NCI-H128 (cell line): ENCODE measurements at regions not wholly inside any gene's neighbourhood (a gene's known extent, or its start where the extent isn't known, plus 50 kb on each side); places are given as distances from the start of the nearest gene placed in this dataset.
"Not testable (repeated sequence)": the region's sequence is repeated elsewhere in the genome, so short reads cannot be mapped to it uniquely, and the experiment has no call there.

Source experiments
- DNase-seq: peaks from one replicate; lab custom pipeline; 2025; ENCODE audit not compliant: unreplicated experiment; lab: John Stamatoyannopoulos, UW

- not testable (repeated sequence) for DNase-seq
These were observed 669.7 kb downstream of the TYW1 start for GRCh38 chr7:67666359-67666758.

GRCh38 chr7:67671006-67671548, 674.4 kb downstream of the TYW1 start:
- DNase-seq, result no peak

GRCh38 chr7:67673861-67674260, 677.2 kb downstream of the TYW1 start:
- no peak for DNase-seq

- DNase-seq, result not testable (repeated sequence)
These were observed 678.2 kb downstream of the TYW1 start for GRCh38 chr7:67674862-67675261.

- no peak for DNase-seq
These were observed 679.3 kb downstream of the TYW1 start for GRCh38 chr7:67675971-67676370.

GRCh38 chr7:67678419-67678818, 681.8 kb downstream of the TYW1 start:
- DNase-seq, result no peak

GRCh38 chr7:67683628-67684027, 687.0 kb downstream of the TYW1 start:
- no peak for DNase-seq

- DNase-seq, result no peak
These were observed 694.1 kb downstream of the TYW1 start for GRCh38 chr7:67690700-67691099.

GRCh38 chr7:67692425-67692824, 695.8 kb downstream of the TYW1 start:
- no peak for DNase-seq

GRCh38 chr7:67696124-67696523, 699.5 kb downstream of the TYW1 start:
- DNase-seq, result no peak

- DNase-seq, result no peak
These were observed 700.2 kb downstream of the TYW1 start for GRCh38 chr7:67696878-67697277.

GRCh38 chr7:67698354-67698753, 701.7 kb downstream of the TYW1 start:
- no peak for DNase-seq

GRCh38 chr7:67705850-67706249, 709.2 kb downstream of the TYW1 start:
- DNase-seq, result no peak

- DNase-seq, result no peak
These were observed 715.1 kb downstream of the TYW1 start for GRCh38 chr7:67711706-67712105.

- DNase-seq, result no peak
These were observed 716.9 kb downstream of the TYW1 start for GRCh38 chr7:67713451-67714056.

- DNase-seq, result no peak
These were observed 720.1 kb downstream of the TYW1 start for GRCh38 chr7:67716729-67717128.

- DNase-seq, result no peak
These were observed 727.0 kb downstream of the TYW1 start for GRCh38 chr7:67723591-67723990.

GRCh38 chr7:67724435-67724834, 727.8 kb downstream of the TYW1 start:
- DNase-seq, result no peak

GRCh38 chr7:67724955-67725354, 728.3 kb downstream of the TYW1 start:
- DNase-seq, result no peak

GRCh38 chr7:67725423-67725822, 728.8 kb downstream of the TYW1 start:
- DNase-seq, result no peak

GRCh38 chr7:67729771-67730170, 733.1 kb downstream of the TYW1 start:
- no peak for DNase-seq

- no peak for DNase-seq
These were observed 735.1 kb downstream of the TYW1 start for GRCh38 chr7:67731704-67732103.

GRCh38 chr7:67732898-67733297, 736.3 kb downstream of the TYW1 start:
- no peak for DNase-seq
